ENCODE measurements at regions not wholly inside any gene's neighbourhood (a gene's known extent, or its start where the extent isn't known, plus 50 kb on each side); places are given as distances from the start of the nearest gene placed in this dataset.

DNA sequence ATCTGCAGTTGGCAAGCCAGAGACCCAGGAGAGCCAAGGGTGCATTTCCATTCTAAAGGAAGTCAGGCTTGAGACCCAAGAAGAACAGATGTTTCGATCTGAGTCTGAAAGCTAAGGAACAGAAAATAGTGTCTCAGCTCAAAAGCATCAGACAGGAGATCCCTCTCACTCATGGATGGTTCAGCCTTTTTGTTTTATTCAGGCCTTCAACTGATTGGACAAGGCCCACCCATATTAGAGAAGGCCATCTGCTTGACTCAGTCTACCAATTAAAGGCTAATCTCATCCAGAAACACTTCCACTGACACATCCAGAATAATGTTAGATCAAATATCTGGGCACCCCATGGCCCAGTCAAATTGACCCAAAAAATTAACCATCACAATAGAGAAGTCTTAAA is 255.0 kb downstream of the TXNL1 start:
- no peak for TF ChIP-seq FOXP2 (optimal IDR thresholded peaks at IDR 0.05; ENCODE audit: control extremely low read depth, extremely low read length, insufficient read depth)
- no peak for TF ChIP-seq EZH2 (IDR thresholded peaks at IDR 0.05)
- TF ChIP-seq POLR2AphosphoS5 (IDR thresholded peaks at IDR 0.05; ENCODE audit: borderline replicate concordance, low read depth, low read length), result no peak

All from SK-N-MC (cell line).